ENCODE measurements at regions not wholly inside any gene's neighbourhood (a gene's known extent, or its start where the extent isn't known, plus 50 kb on each side); places are given as distances from the start of the nearest gene placed in this dataset.

- H3K36me3 ChIP-seq: no peaks in the 10 kb centered on the region
- no peaks in the 10 kb centered on the region for H3K9me3 ChIP-seq
- TF ChIP-seq POLR2AphosphoS5 (IDR thresholded peaks at IDR 0.05): no peak
- no peak for TF ChIP-seq EP300 (IDR thresholded peaks at IDR 0.05)
- TF ChIP-seq POLR2A (IDR thresholded peaks at IDR 0.05; ENCODE audit: low read depth): no peak
- TF ChIP-seq CTCF (IDR thresholded peaks at IDR 0.05): no peak
- no peak overlapping the region for H3K27ac ChIP-seq (replicated peaks in 1 of 4)
- no peaks in the 10 kb centered on the region for H3K27me3 ChIP-seq
- H3K4me3 ChIP-seq: no peak overlapping the region
- WGBS: 79% methylated on average over 1 of the region's 1 CpG
- DNase-seq (ENCODE audit: extremely low spot score): no peak
- H3K4me1 ChIP-seq: no peaks in the 10 kb centered on the region
- intact Hi-C loops (cut with DNase I): no loop called here
Observed at GRCh38 chr7:115099906-115100305, 178.0 kb downstream of the MDFIC start.

GRCh38 chr7:115097175-115097671 is 175.3 kb downstream of the MDFIC start:
- DNase-seq (ENCODE audit: extremely low spot score): no peak
- no peaks in the 10 kb centered on the region for H3K4me1 ChIP-seq
- TF ChIP-seq EP300 (IDR thresholded peaks at IDR 0.05) (no peak), POLR2A (IDR thresholded peaks at IDR 0.05; ENCODE audit: low read depth) (no peak), POLR2AphosphoS5 (IDR thresholded peaks at IDR 0.05) (no peak), CTCF (IDR thresholded peaks at IDR 0.05) (no peak)
- H3K9me3 ChIP-seq: no peaks in the 10 kb centered on the region
- H3K27me3 ChIP-seq: no peaks in the 10 kb centered on the region
- 66% methylated on average over 3 of the region's 3 CpGs for WGBS
- H3K36me3 ChIP-seq: no peaks in the 10 kb centered on the region
- no peak overlapping the region for H3K27ac ChIP-seq (replicated peaks in 1 of 4)
- intact Hi-C loops (cut with DNase I): no loop called here
- H3K4me3 ChIP-seq: no peak overlapping the region

- DNase-seq (ENCODE audit: extremely low spot score): no peak
- no peaks in the 10 kb centered on the region for H3K9me3 ChIP-seq
- intact Hi-C loops (cut with DNase I): no loop called here
- H3K4me1 ChIP-seq: no peaks in the 10 kb centered on the region
- no peak overlapping the region for H3K4me3 ChIP-seq
- no peak overlapping the region for H3K27ac ChIP-seq (replicated peaks in 1 of 4)
- WGBS: 100% methylated on average over 1 of the region's 1 CpG
- no peaks in the 10 kb centered on the region for H3K27me3 ChIP-seq
- H3K36me3 ChIP-seq: no peaks in the 10 kb centered on the region
- TF ChIP-seq CTCF (IDR thresholded peaks at IDR 0.05): no peak
- TF ChIP-seq POLR2AphosphoS5 (IDR thresholded peaks at IDR 0.05): no peak
- no peak for TF ChIP-seq EP300 (IDR thresholded peaks at IDR 0.05)
- no peak for TF ChIP-seq POLR2A (IDR thresholded peaks at IDR 0.05; ENCODE audit: low read depth)
Observed at GRCh38 chr7:115096262-115096661, 174.4 kb downstream of the MDFIC start.

GRCh38 chr7:115094163-115094562 is 172.3 kb downstream of the MDFIC start:
- 88% methylated on average over 4 of the region's 4 CpGs for WGBS
- H3K27ac ChIP-seq (replicated peaks in 1 of 4): no peak overlapping the region
- no peaks in the 10 kb centered on the region for H3K36me3 ChIP-seq
- no peak overlapping the region for H3K4me3 ChIP-seq
- no peaks in the 10 kb centered on the region for H3K27me3 ChIP-seq
- intact Hi-C loops (cut with DNase I): no loop called here
- H3K9me3 ChIP-seq: no peaks in the 10 kb centered on the region
- no peaks in the 10 kb centered on the region for H3K4me1 ChIP-seq
- TF ChIP-seq EP300 (IDR thresholded peaks at IDR 0.05) (no peak), POLR2AphosphoS5 (IDR thresholded peaks at IDR 0.05) (no peak), CTCF (IDR thresholded peaks at IDR 0.05) (no peak), POLR2A (IDR thresholded peaks at IDR 0.05; ENCODE audit: low read depth) (no peak)
- no peak for DNase-seq (ENCODE audit: extremely low spot score)

GRCh38 chr7:115088893-115089292 is 167.0 kb downstream of the MDFIC start:
- WGBS: 57% methylated on average over 3 of the region's 3 CpGs
- no peaks in the 10 kb centered on the region for H3K9me3 ChIP-seq
- no peak overlapping the region for H3K27ac ChIP-seq (replicated peaks in 1 of 4)
- no peaks in the 10 kb centered on the region for H3K36me3 ChIP-seq
- TF ChIP-seq CTCF (IDR thresholded peaks at IDR 0.05) (no peak), POLR2AphosphoS5 (IDR thresholded peaks at IDR 0.05) (no peak), EP300 (IDR thresholded peaks at IDR 0.05) (no peak), POLR2A (IDR thresholded peaks at IDR 0.05; ENCODE audit: low read depth) (no peak)
- H3K4me1 ChIP-seq: peaks cover 9 to 16% (median 14%) of the 10 kb centered on the region in 4 donors
- DNase-seq (ENCODE audit: extremely low spot score): no peak
- H3K4me3 ChIP-seq: no peak overlapping the region
- intact Hi-C loops (cut with DNase I): no loop called here
- H3K27me3 ChIP-seq: no peaks in the 10 kb centered on the region
